Mucosa of rectum (tissue), 2 donors: ENCODE measurements at regions not wholly inside any gene's neighbourhood (a gene's known extent, or its start where the extent isn't known, plus 50 kb on each side); places are given as distances from the start of the nearest gene placed in this dataset.

ENCODE experiments used
- H3K27ac ChIP-seq, 2 donors: one replicate each; pipeline ENCODE4 v1.7.0; 2013; ENCODE audit warnings: inconsistent platforms in 2 of 2, low read depth in 2 of 2, low read length in 2 of 2
- H3K27me3 ChIP-seq, 2 donors: one replicate each; pipeline ENCODE4 v1.7.0; 2013; ENCODE audit warnings: low read length in 2 of 2; ENCODE audit not compliant: control insufficient read depth in 2 of 2, insufficient read depth in 2 of 2
- H3K36me3 ChIP-seq, 2 donors: one replicate each; pipeline ENCODE4 v1.7.0; 2013; ENCODE audit warnings: low read length in 2 of 2; ENCODE audit not compliant: control insufficient read depth in 2 of 2, insufficient read depth in 2 of 2
- H3K4me1 ChIP-seq, 2 donors: one replicate each; pipeline ENCODE4 v1.7.0; 2013; ENCODE audit warnings: low read length in 2 of 2, mild to moderate bottlenecking in 1 of 2; ENCODE audit not compliant: control insufficient read depth in 2 of 2, insufficient read depth in 2 of 2
- H3K4me3 ChIP-seq, 2 donors: one replicate each; pipeline ENCODE4 v1.7.0; 2013; ENCODE audit warnings: low read length in 2 of 2
- H3K9ac ChIP-seq, 2 donors: one replicate each; pipeline ENCODE4 v1.7.0; 2013; ENCODE audit warnings: low read length in 2 of 2, low read depth in 1 of 2, mild to moderate bottlenecking in 1 of 2
- H3K9me3 ChIP-seq, 2 donors: one replicate each; pipeline ENCODE4 v1.7.0; 2013; ENCODE audit warnings: low read length in 2 of 2; ENCODE audit not compliant: control insufficient read depth in 2 of 2
- donor health status: healthy.
- donor health status: Normal muscosa, but diverticular disease.

GRCh38 chr1:94736073-94736472 is 84.1 kb upstream of the SLC44A3 start:
- Histone ChIP-seq H3K9me3 (no peaks in the 10 kb centered on the region), H3K4me1 (peaks cover 16 to 27% of the 10 kb centered on the region in 2 donors), H3K9ac (no peak overlapping the region), H3K4me3 (no peak overlapping the region), H3K27ac (peak overlapping the region in 1 of 2 donors; percentile 72), H3K27me3 (no peaks in the 10 kb centered on the region), H3K36me3 (no peaks in the 10 kb centered on the region)

GRCh38 chr1:94734963-94735901 is 84.9 kb upstream of the SLC44A3 start:
- no peaks in the 10 kb centered on the region for H3K27me3 ChIP-seq
- H3K36me3 ChIP-seq: no peaks in the 10 kb centered on the region
- H3K27ac ChIP-seq: peak overlapping the region; percentile 64 to 72
- no peaks in the 10 kb centered on the region for H3K9me3 ChIP-seq
- peaks cover 16 to 27% of the 10 kb centered on the region in 2 donors for H3K4me1 ChIP-seq
- peak overlapping the region in 1 of 2 donors; percentile 24 for H3K9ac ChIP-seq
- H3K4me3 ChIP-seq: peak overlapping the region in 1 of 2 donors; percentile 18

GRCh38 chr1:94731891-94732290 is 88.3 kb upstream of the SLC44A3 start:
- Histone ChIP-seq H3K27me3 (no peaks in the 10 kb centered on the region), H3K9ac (no peak overlapping the region), H3K27ac (no peak overlapping the region), H3K4me3 (no peak overlapping the region), H3K36me3 (no peaks in the 10 kb centered on the region), H3K4me1 (peaks cover 14 to 25% of the 10 kb centered on the region in 2 donors), H3K9me3 (no peaks in the 10 kb centered on the region)

GRCh38 chr1:94730450-94730849 is 89.7 kb upstream of the SLC44A3 start:
- Histone ChIP-seq H3K36me3 (peaks cover 0 to 3% of the 10 kb centered on the region in 2 donors), H3K9ac (no peak overlapping the region), H3K4me1 (peaks cover 8 to 15% of the 10 kb centered on the region in 2 donors), H3K27ac (no peak overlapping the region), H3K4me3 (no peak overlapping the region), H3K27me3 (no peaks in the 10 kb centered on the region), H3K9me3 (no peaks in the 10 kb centered on the region)

- Histone ChIP-seq H3K27ac (peak overlapping the region; percentile 11 to 25), H3K9me3 (no peaks in the 10 kb centered on the region), H3K4me1 (peaks cover 4 to 7% of the 10 kb centered on the region in 2 donors), H3K9ac (no peak overlapping the region), H3K27me3 (no peaks in the 10 kb centered on the region), H3K4me3 (peak overlapping the region in 1 of 2 donors; percentile 1), H3K36me3 (peaks cover 0 to 4% of the 10 kb centered on the region in 2 donors)
These were observed 90.9 kb upstream of the SLC44A3 start for GRCh38 chr1:94729267-94729666.

DNA sequence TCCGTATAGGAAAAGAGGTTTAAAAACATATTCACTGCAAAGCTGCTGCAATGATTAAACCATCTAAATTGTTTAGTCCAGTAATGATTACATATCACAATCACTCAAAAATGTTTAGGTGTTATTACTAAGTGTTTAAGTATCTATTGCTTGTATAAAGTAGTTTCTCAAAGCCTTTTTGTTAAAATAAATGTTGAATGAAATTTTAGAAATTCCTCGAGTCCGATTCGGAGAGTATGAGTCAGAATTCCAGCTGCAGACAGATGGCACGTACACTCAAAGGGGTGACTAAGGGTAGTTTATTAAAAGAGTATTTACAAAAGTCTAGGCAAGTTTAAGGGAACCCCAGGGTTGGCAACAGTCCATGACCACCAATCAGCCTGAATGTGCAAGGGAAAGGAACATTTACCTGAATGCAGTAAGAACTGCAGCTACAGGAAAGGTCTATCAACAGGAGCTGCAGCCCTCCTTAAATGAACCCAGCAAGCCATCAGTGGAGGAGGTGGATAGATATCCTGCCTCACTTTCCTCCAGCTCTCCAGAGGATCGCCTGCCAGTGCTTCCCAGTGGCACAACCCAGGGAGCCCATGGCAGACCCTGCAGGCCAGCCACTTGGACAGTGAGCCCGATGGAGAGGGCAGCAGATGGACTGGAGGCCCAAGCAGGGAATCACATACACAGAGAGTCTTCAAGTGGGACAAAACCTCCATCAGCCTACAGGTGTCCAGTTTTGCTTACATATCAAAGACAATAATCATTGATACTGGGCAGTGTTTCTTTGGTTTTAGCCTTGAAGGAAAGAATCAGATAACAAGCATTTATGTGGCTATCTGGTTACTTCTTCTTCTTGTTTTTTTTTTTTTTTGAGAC is 92.1 kb upstream of the SLC44A3 start:
- Histone ChIP-seq H3K36me3 (peaks cover 0 to 4% of the 10 kb centered on the region in 2 donors), H3K9ac (no peak overlapping the region), H3K9me3 (no peaks in the 10 kb centered on the region), H3K27ac (peak overlapping the region; percentile 5 to 57), H3K4me3 (no peak overlapping the region), H3K27me3 (no peaks in the 10 kb centered on the region), H3K4me1 (peaks cover 4 to 7% of the 10 kb centered on the region in 2 donors)

GRCh38 chr1:94726981-94727685 is 93.0 kb upstream of the SLC44A3 start:
- Histone ChIP-seq H3K36me3 (peaks cover 0 to 4% of the 10 kb centered on the region in 2 donors), H3K9ac (no peak overlapping the region), H3K4me3 (no peak overlapping the region), H3K27me3 (no peaks in the 10 kb centered on the region), H3K9me3 (no peaks in the 10 kb centered on the region), H3K27ac (peak overlapping the region in 1 of 2 donors; percentile 9), H3K4me1 (peaks cover 4 to 7% of the 10 kb centered on the region in 2 donors)

DNA sequence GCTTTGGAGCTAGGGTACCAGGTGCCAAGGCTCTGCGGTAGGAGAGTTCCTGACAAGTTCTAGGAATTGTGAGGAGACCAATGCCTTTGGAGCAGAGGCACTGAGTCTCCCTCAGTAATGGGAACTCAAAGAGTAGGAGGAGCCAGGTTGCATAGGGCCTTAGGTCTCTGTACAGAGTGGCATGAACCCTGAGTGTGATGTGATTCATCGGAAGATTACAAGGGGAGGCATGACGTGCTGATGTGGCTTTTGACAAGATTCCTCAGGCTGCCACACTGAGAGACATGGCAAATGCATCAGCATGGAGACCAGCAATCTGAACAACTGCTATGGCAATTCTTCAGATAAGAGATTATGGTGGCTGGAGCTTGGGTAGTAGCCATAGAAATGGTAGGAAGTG is 94.6 kb upstream of the SLC44A3 start:
- Histone ChIP-seq H3K36me3 (peaks cover 0 to 4% of the 10 kb centered on the region in 2 donors), H3K9ac (no peak overlapping the region)

DNA sequence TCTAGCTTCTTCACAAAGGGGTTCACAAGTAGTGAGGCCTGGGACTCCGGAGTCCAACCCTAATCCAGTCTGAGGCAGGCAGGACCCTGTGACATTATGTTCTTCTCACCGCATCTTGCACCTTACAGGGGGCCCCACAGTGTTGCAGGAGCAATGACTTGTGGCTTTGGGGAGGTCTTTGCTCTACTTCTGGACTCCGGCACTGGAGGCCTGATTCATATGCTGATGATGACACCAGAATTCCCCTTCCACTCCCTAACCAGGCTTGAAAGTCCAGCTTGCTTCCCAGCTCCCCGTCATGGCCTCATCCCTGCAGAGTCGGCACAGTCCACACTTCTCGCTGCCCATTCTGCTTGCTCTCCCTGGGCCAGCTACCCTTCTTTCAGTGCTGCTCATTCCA is 96.3 kb upstream of the SLC44A3 start:
- Histone ChIP-seq H3K27ac (no peak overlapping the region), H3K27me3 (no peaks in the 10 kb centered on the region), H3K9ac (no peak overlapping the region), H3K4me1 (peaks cover 3 to 4% of the 10 kb centered on the region in 2 donors), H3K36me3 (peaks cover 0 to 4% of the 10 kb centered on the region in 2 donors), H3K9me3 (no peaks in the 10 kb centered on the region), H3K4me3 (no peak overlapping the region)

More for the DNA sequence above, 94.6 kb upstream of the SLC44A3 start:
- Histone ChIP-seq H3K27ac (no peak overlapping the region), H3K4me3 (no peak overlapping the region), H3K9me3 (no peaks in the 10 kb centered on the region), H3K27me3 (no peaks in the 10 kb centered on the region), H3K4me1 (peaks cover 4 to 7% of the 10 kb centered on the region in 2 donors)
